COLO829 (cell line): ENCODE measurements at regions not wholly inside any gene's neighbourhood (a gene's known extent, or its start where the extent isn't known, plus 50 kb on each side); places are given as distances from the start of the nearest gene placed in this dataset.
"Not testable (repeated sequence)": the region's sequence is repeated elsewhere in the genome, so short reads cannot be mapped to it uniquely, and the experiment has no call there.

Experiments used
- DNase-seq: peaks from one replicate; pipeline ENCODE4 v3.0.0; 2012; ENCODE audit warnings: low spot score

DNA sequence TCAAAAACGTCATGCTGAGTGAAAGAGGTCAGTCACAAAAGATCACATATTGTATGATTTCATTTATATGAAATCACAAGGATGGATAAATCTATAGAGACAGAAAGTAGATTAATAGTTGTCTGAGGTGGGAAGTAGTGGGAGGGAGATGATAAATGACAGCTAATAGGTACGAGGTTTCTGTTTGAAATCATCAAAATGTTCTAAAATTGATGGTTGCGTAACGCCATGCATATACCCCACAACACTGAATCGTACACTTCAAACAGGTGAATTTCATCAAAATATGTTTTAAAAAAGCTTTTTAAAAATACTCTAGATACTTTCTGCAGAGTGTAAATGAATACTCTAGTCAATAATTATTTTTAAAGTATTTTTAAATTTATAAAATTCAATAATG, 303.0 kb upstream of the STAC start:
- DNase-seq: no peak

DNA sequence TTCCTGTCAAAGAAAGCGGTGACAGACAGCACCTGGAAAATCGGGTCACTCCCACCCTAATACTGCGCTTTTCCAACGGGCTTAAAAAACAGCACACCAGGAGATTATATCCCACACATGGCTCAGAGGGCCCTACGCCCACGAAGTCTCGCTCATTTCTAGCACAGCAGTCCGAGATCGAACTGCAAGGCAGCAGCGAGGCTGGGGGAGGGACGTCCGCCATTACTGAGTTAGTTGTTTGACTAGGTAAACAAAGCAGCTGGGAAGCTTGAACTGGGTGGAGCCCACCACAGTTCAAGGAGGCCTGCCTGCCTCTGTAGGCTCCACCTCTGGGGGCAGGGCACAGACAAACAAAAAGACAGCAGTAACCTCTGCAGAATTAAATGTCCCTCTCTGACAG, 297.3 kb upstream of the STAC start:
- DNase-seq: not testable (repeated sequence)

DNA sequence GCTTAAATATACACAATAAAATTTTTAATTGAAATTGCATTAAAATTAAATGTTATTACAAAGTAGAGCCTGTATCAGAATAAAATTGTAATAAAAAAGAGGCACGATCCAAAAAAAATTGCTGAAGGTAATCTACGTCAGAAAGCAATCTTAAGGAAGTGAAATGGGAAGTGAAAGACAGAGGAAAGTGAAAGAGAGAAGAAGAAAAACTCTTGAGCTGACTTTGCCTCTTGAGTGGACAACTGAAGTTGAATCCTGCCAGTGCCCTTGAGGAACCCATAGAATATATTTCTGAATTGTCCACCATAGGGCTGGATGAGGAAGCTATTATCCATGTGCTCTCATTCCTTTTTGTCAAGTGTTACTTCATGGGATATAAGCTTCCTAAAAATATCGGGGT, 285.1 kb upstream of the STAC start:
- no peak for DNase-seq

DNA sequence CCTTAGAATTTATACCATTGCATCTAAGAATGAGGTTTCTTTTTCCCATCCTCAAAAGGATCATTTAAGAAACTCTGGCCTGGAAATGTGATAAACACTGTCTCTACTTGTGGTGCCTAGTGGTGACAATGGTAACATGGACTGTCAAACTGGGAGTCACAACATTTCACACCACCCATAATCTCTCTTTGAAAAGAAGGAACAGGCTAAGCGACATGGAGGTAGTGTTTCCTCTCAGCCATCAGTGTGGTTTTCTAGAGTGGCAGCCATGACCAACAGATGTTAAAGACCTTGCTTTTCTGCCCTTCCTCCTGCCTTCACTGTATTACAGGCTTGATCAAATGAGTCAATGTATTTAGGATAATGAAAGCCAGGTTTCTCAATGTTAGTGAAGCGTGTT, 283.1 kb upstream of the STAC start:
- DNase-seq: no peak

DNA sequence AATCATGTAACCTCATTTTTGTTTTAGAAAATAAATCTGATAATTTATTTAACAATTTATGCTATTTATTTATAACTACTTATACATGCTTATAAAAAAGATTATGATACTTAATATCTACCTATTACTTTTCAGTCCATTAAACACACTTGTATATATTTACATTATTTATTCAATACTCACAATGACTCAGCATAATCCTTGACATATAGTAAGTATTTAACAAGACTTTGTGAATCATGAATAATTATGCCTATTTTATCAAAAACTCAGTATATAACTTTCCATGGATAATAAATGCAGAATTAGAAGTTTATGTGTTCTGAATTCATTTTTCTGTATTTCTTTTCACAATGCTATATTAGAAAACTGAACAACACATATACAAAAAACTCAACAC, 266.0 kb upstream of the STAC start:
- no peak for DNase-seq

DNA sequence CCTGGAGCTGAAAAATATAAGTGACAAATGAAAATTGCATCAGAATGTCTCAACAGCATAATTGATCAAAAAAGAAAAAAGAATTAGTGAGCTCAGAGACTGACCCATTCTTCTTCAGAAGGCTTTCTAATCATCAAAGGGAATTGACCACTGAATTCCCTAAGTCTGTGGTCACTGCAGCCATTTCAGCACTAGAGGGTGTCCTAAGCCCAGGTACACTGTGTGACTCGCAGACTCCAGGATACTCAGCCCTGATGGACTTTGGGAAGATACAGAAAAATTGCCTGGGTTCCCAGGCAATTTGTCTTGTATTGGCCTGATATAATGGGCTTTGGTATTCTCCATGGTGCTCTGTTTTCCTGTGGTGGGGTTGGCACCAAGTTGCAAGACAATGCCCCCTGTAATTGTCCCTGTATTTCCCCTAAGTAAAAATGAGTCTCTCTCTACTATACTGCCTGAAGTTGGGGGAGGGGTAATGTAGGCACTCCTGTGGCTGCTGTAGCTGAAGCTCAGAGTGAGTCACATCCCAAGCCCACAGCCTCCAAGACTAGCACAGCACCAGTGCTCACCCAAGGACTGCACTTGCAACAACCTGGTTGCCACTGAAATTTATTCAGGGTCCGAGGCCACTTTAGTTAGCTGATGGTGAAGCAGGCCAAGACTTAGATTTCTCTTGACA, 256.0 kb upstream of the STAC start:
- DNase-seq: no peak

DNA sequence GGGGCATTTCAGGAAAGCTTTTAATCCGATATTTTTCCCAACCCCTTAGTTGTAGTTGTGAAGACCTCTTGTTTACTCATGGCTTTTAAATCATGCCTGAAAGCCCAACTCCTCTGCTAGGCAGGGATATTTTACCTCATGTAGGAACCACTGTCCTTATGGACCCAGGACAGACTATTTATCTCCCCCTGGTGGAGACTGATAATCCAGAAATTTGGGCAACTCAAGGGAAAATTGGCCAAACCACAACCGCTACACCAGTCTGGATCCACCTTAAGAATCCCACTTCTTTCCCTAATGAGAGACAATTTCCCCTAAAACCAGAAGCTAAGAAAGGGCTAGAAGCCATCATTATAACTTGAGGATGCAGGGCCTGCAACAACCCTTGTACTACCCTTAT, 248.1 kb upstream of the STAC start:
- no peak for DNase-seq

DNA sequence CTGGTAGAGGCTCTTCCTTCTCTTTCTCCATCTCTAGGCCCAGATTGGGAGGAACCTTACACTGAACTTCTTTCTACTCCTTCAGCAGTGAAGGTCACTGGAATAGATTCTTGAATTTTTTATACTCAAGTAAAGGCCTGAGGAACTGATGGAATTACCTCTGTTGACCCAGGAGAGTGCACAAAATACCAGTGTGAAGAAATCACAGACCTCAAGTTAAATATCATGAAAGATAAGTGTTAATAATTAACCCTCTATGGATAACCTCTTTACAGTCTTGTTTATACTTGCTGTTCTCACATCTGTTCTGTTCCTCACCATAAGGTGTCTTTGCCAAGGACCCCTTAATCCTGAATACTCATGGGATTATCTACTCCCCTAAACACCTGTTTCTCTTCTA, 244.4 kb upstream of the STAC start:
- DNase-seq: no peak

DNA sequence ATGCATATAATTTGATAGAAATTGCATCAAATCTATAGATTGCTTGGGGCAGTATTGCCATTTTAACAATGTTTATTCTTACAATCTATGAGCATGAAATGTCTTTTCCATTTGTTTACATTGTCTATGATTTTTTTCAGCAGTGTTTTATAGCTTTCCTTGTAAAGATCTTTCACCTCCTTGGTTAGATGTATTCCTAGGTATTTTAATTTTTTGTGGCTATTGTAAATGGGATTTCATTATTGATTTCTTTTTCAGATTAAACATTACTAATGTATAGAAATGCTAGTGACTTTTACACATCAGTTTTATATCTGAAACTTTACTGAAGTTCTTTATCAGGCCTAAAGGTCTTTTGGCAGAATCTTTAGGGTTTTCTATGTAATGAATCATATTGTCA, 237.6 kb upstream of the STAC start:
- no peak for DNase-seq

DNA sequence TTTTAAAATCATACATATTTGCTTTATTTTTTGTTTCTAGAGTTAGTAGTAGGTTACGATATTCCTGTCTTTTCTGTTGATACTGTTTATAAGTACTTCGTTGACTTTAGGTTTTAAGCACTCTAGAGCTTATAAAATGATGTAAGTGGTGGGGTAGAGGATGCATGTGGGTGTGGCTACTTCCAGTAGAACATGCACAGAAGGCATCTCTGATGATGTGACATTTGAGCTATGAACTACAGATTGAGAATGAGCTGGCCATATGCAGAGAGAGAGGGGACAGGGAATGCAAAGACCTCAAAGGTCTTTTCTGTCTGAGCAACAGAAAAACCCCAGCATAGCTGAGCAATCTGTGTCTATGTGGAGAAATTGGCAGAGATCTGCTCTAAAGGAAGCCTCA, 233.9 kb upstream of the STAC start:
- DNase-seq: no peak

DNA sequence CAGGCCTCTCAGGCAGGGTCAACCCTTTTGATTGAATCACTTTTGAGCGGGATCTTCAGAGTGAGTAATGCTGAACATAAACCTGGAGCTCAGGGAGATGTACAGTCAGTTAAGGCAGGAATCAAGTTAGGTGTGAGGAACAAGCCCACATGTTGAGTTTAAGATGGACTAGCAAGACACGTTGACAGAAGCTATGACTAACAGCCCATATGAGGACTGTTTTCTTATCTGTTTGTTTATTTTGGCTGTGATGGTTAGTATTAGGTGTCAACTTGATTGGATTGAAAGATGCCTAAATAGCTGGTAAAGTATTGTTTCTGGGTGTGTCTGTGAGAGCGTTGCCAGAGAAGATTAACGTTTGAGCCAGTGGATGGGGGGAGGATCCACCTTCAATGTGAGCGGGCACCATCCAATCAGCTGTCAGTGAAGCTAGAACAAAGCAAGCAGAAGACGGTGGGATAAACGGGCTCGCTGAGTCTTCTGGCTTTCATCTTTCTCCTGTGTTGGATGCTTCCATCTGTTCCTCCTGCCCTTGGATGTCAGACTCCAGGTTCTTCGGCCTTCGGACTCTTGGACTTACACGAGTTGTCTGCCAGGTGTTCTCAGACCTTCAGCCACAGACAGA, 232.3 kb upstream of the STAC start:
- DNase-seq: no peak

DNA sequence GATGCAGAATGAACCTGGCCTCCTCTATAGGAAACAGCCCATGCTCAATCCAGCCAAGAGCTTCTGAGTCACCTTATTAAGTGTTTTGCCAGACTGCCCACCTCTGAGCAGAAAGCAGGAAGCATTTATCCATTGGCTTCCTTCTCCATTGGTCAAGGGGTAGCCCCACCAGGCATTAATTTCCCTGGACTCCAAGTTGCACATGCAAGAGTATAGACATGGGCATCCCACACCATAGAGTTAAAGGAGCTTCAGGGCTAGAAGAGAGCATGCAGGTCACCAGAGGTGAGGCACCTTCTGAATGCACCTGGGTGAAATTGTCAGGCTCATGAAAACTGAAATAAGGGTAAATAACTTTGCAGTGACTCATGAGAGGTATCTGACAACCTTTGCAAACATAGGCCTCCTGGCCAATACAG, 230.8 kb upstream of the STAC start:
- no peak for DNase-seq

DNA sequence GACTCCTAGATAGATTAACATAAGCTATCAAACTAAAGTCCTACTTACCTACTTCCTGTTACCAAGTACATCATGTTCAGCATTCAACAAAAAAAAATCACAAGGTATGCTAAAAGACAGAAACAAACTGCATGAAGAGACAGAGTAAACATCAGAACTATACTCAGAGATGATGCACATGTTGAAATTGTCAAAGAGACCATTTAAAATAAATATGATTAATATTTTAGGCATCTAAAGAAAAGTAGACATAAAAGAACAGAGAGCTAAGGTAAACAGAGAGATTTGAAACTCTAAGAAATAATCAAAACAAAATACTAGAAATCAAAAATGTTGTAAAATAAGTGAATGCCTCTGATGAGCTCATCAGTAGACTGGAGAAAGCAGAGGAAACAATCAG, 224.8 kb upstream of the STAC start:
- DNase-seq: no peak

DNA sequence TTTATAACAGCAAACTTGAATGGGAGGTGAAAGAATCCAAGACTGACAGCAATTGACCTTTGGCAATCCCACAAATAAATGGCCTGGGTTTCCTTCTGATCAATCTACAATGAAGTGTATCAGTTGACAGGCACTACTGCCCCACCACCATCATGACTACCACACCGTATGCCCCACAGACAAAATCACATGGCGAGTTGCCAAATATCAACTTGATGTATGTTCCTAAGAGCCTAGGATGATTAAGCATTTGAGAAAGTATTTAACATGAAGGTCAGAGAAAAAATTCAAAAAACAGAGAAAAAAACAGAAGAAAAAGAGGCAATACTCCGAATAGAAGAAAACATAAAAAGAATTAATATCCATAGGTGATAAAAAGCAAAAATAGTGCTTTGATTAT, 215.9 kb upstream of the STAC start:
- DNase-seq: no peak

DNA sequence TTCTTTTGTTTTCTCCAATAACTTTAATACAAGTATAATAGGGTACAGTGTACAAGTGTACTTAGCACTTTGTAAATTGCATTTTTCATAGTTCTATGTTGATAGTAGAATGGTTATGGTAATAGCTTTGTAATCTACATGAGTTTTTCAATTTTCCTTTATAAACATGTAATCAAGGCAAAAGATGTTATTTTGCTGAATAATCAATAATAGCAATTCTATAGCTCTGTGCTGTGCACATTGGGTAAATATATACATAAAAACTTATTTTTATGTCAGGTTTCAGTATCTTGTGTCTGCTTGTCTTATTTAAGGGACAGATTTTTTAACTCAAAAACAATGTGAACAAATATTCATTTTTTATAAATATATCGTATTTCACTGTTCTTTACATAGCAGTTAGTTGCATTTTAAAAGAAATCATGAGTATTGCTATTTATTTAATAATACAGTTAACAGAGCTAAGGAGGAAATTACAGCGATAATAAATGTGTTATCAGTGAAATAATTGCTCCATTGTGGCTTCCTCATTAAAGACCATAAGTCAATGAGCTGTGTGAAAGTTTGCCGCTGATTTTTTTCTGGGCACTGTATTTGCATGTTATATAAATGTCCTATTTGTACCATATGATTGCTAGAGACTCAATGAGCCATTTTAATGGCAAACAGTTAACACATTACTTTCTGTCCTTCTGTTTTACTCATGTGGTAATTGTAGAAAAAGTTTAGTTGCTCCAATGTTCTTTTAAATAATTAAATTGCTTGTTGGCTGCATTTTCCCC, 214.6 kb upstream of the STAC start:
- DNase-seq: no peak

DNA sequence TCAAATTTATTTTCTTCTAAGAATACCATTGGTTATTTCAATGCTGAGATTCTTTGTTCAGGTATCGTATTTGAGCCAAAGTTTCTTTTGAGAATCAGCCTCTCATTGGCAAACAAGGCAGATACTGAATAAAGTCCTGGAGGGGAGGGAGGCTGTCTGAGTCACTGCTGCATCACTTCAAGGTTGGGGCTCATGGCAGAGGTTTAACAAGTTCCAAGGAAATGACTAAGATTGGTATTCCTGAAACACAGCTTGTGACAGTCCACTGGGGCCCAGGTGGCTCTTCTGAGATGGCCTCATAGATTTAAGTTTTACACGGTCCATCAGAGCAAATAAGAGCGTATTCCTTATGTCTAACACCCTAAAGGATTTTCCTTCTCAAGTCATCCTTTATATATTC, 213.8 kb upstream of the STAC start:
- DNase-seq: peak; percentile 17

DNA sequence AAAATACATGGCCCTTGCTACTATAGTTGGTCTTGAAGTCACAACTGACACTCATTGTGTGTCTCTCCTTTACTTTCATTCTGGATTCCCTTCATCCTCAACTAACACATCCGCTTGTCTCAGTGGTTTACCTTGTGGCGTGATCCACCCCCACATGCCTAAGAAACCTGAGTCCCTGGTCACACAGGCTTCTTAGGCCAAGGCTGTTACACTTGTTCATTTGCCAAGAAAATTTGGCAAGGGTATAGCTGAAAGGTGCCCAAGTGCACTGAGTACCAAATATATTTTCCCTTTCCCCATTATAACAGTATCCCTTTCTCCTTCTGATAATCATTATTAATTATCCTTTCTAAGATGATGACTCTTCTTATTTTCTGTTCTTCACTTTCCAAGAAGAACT, 207.6 kb upstream of the STAC start:
- no peak for DNase-seq

DNA sequence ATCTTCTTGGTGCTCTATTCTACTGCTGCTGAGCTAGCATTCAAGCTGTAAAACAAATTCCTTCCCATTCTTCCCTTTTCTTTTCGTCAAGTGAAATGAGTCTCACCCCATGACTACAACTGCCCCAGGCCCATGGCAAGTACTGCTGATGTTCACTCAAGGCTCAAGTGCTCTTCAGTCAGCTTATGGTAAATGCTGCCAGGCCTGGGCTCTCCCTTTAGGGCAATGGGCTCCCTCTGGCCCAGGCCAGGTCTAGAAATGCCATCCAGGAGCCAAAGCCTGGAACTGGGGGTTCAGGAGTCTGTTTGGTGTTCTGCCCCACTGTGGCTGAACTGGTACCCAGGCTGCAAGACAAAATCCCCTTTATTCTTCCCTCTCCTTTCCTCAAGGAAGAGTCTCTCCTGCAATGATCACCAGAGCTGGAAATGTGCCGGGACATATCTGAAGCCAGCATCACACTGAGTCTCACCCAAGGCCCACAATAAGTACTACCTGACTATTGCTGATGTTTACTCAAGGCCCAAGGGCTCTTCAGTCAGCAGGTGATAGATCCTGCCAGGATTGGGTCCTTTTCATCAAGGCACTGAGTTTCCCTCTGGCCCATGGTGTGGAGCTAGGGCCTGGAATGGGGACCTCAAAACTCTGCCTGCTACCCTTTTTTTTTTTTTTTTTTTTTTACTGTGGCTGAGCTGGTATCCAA, 205.0 kb upstream of the STAC start:
- DNase-seq: no peak

DNA sequence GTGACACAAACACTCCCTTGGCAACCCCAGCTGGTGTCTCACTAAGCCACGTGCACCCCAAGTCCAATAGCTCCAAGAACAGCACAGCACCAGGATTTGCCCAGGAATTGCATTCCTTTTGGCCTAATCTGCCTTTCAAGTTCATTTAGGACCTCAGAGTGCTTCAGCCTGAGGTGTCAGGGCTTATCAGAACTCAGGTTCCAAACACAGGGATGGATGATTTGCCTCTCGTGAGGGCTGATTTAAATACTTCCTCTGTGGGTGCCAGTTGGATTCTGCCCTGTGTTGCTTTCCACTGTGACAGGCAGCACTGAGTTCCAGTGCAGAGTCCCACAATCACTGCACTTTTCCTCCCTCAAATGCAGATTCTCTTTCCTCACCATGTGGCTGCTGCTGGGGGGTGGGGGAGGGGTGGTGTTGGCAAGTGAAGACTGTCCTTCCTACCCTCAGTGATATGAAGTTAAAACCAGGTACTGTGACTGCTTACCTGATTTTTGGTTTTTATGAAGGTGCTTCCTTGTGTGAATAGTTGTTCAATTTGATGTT, 204.3 kb upstream of the STAC start:
- no peak for DNase-seq

DNA sequence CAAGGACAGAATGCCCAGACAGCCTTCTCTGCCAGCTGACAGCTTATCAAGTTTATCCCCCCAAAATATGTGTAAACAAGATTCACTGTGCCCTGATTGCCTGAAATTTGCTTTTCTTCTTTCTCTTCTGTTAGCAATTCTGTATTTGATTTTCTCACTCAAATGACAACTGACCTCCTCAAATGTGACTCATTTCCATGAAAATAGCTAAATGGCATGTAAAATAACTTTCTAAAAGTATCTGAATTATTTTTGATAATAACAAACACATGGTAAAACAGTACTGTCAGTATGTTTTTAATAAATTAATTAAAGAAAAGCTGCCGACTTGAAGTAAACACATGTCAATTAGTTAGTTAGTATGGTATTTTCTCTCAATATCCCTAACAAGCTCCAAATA, 202.3 kb upstream of the STAC start:
- DNase-seq: no peak

DNA sequence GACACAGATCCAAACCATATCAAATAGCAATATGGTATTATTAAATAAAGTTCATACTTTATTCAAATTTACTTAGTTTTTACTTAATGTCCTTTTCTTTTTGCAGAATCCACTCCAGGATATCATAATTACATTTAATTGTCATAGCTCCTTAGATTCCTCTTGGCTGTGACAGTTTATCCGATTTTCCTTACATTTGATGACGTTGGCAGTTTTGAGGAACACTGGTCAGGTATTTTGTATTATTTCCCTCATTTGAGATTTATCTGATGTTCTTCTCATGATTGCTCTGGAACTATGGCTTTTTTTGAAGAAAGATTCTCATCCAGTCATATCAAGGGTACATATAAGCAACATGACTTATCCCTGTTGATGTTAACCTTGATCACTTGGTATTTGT, 198.3 kb upstream of the STAC start:
- no peak for DNase-seq

DNA sequence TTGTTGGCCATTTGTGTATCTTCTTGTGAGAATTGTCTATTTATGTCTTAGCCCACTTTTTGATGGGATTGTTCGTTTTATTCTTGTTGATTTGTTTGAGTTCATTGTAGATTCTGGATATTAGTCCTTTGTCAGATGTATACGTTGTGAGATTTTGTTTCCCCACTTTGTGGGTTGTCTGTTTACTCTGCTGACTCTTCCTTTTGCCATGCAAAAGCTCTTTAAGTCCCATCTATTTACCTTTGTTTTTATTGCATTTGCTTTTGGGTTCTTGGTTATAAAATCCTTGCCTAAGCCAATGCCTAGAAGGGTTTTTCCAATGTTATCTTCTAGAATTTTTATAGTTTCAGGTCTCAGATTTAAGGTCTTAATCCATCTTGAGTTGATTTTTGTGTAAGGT, 193.1 kb upstream of the STAC start:
- not testable (repeated sequence) for DNase-seq

DNA sequence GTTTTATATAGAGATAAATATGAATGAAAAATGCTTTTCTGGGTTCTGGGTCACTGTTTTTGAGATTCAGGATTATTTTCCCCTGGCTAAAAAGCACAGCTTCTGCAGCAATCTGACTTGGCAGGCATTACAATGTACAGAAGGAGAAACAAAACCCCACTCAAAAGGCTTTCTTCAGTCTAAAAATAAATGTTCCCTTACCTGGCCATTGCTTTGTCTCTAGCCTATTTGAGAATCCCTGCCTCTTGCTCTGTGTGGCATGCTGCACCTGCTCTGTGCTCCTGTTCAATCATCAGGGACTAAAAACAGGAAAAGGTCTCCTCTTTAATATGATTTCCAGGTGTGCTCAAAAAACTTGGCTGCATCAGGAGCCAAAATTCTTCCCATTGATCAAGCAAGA, 187.4 kb upstream of the STAC start:
- DNase-seq: no peak
